GM19463 (cell line): ENCODE measurements at regions not wholly inside any gene's neighbourhood (a gene's known extent, or its start where the extent isn't known, plus 50 kb on each side); places are given as distances from the start of the nearest gene placed in this dataset.

ENCODE experiments used
- ATAC-seq: cut with Tn5 transposase; IDR thresholded peaks from one replicate; pipeline ENCODE4 v1.9.1; 2021; ENCODE audit warnings: mild to moderate bottlenecking, moderate library complexity; ENCODE audit not compliant: unreplicated experiment

GRCh38 chr16:79810449-79811189, 210.1 kb upstream of the MAF start:
- ATAC-seq = no peak

DNA sequence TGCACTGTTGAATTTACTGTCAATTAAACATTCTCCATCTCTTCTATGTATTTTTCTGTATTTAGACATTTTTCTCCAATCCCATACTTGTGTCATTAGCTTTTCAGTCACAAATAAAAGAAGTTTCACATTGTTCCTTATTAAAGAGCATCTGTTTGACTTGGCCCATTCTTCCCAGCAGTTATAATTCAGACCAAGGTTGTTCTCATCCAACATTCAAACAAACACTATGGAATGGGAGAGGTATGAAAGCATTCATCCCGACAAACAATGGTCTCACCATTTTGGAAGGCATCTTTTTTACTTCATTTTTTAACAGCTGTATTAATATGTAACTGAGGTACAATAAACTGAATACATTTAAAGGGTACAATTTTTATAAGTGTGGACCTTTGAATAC, 208.8 kb upstream of the MAF start:
- no peak for ATAC-seq

DNA sequence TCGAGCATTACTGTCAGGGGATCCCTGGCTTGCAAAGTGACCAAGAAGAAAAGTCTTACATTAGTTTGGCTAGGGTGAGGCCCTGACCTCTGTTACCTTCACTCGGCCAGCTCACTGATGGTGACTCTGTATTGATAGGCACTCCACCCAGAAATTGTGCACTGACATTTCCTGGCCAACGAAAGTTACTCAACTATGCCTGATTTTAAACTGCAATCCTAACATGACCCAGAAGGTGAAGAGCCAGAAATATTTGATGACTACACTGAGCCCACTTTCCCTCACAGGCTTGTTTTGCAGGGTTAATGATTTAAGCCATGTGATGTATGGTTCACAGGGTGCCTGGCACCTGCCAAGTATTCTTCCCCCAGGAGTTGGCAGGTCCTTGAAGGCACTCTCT, 208.2 kb upstream of the MAF start:
- ATAC-seq = no peak

- no peak for ATAC-seq
Measured at GRCh38 chr16:79806757-79807156, 206.2 kb upstream of the MAF start.

- no peak for ATAC-seq
Measured at GRCh38 chr16:79805621-79806020, 205.1 kb upstream of the MAF start.

DNA sequence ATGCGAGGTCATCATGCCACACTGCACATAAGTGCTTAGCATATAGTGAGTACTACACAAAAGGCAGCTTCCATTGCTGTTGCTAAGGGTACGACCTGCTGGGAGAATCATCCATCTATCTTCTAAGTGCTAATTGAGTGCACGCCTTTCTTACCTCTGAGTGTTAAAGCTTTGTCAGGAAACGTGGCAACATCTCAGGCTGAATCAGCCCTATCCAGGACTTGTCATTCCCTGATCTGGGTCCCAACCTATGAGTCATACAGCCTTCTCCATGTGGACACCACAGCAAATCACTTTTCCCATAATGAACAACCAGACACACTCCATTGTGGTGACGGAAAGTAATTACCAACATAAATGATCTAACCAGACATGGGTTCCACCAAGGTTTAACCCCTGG, 201.1 kb upstream of the MAF start:
- ATAC-seq = no peak

- ATAC-seq = no peak
Measured at GRCh38 chr16:79800016-79800608, 199.6 kb upstream of the MAF start.

DNA sequence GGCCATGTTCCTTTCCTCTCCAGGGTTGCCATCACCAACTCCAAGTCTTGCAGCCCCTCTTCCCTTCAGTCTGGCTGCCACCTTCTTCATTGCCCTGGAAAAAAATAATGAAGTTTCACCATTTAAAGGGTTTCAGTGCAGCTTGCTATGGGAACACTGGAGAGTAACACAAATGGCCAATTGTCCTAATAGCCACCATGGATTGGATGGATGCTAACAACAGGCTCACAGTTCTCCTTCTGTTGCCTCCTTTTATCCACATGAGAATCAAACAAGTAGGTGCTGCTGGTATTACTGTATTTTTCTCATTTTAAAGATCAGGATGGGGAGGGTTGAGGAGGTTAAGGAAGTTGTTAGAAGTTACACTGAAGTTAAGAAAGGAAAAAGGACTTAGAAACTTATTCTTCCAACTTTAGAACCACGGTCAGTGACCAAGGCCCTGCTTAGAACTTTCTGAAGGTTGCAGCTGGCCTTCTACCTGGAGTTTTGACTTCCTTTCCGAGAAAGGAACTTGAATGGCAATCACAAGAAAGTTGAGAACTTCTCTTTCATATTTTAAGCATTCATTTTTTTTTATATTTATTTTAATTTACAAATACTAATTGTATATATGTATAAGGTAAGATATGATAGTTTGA, 198.0 kb upstream of the MAF start:
- ATAC-seq = no peak

- ATAC-seq = no peak
Measured at GRCh38 chr16:79797486-79797885, 196.9 kb upstream of the MAF start.

DNA sequence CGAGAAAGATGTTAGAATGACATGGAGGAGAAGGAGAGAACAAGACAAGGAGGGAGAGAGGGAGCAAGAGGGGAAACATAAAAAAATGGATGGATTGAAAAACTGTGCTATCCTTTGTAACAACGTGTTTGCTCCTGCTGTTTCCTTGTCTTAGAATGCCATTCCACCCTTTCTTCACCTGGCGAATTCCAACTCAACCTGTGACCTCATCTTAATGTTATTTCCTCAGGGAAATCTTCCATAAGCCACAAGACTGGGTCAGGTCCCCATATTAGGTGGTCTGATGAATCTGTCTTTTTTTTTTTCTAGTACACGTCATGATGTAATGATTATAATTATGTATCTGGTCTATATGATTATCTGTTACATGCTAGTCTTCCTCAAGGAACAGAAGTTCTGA, 195.0 kb upstream of the MAF start:
- ATAC-seq = no peak

- ATAC-seq = no peak
Measured at GRCh38 chr16:79794941-79795340, 194.4 kb upstream of the MAF start.

- ATAC-seq = no peak
Measured at GRCh38 chr16:79792664-79793351, 192.3 kb upstream of the MAF start.

DNA sequence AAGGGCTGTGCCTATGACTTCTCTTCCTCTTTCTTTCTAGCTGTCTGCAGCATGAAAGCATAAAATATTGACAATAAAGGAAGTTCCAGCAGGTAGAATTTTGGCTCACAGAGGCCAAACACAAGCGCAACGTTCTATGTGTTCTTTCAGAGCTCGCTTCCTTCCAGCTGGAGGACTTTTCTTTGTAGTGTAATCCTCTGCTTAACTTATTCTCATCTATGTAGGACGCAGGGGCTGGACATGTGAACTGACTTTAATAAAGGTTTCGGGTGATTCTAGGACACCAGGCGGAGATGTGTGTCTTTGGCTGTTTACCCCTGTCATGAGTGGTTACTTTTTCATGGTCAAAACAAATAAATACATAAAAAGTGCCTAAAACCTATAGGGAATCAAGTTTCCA, 191.5 kb upstream of the MAF start:
- no peak for ATAC-seq

- no peak for ATAC-seq
Measured at GRCh38 chr16:79790854-79791253, 190.3 kb upstream of the MAF start.

DNA sequence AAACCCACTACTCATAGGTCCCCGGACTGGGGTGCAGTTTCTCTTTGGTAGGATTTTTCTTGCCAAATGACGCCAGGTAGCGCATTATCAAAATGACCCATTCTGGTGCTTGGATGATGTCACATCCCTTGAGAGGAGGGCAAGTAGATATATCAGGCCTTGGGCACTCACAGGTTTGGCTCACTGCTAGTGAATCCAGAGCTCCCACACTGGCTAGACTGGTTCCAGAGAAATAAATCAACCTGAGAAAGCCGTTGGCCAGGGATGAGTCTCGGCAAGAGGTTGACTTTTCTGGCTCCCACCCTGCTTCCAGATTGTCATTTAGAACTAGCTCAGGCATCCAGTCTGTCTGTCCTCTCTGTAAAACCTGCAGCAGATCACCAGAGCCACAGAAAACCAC, 188.4 kb upstream of the MAF start:
- ATAC-seq = no peak

GRCh38 chr16:79786389-79786788, 185.9 kb upstream of the MAF start:
- ATAC-seq = no peak

- ATAC-seq = no peak
Measured at GRCh38 chr16:79784007-79784406, 183.5 kb upstream of the MAF start.

DNA sequence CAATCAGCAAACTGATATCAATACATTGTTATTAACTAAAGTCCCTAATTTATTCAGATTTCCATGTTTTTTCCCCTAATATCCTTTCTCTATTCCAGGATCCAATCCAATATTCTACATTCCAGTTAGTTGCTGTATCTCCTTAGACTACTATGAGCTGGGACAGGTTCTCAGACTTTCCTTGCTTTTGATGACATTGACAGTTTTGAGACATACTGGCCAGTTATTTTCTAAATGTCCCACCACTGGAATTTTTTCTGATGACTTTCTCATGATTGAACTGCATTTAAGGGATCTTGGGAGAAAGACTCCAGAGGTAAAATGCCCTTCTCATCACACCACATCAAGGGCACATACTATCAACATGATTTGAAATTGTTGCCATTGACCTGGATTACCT, 177.1 kb upstream of the MAF start:
- ATAC-seq = no peak

GRCh38 chr16:79776243-79776847, 175.8 kb upstream of the MAF start:
- ATAC-seq = no peak

- ATAC-seq = no peak
Measured at GRCh38 chr16:79772784-79773183, 172.2 kb upstream of the MAF start.

DNA sequence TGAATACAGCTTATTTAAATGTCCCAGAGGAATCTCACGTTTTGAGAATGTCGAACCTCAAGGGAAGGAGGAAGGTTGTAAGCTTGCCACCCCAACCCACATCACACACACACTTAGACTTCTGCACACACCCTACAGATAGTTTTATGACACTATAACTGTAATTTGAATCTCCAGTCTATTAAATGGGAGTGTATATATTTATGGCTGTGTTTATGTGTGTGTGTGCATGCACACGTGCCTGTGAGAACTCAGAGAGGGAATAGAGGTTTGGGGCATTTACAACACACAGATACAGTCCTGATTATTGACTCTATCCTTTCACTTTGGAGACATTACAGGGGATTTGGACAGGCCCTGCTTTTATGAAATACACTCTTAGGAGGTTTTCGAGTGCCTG, 171.5 kb upstream of the MAF start:
- ATAC-seq = no peak
